Neural cell (in vitro differentiated cells): ENCODE measurements at regions not wholly inside any gene's neighbourhood (a gene's known extent, or its start where the extent isn't known, plus 50 kb on each side); places are given as distances from the start of the nearest gene placed in this dataset.
A peak's percentile ranks its signal among the peaks of the same experiment; 100 is the strongest.

Experiments
- EP300 ChIP-seq: fragments of 450-650 bp; conservative IDR thresholded peaks from 2 replicates; pipeline ENCODE4 v1.6.1; 2014; ENCODE audit warnings: antibody characterized with exemption, mild to moderate bottlenecking, moderate library complexity; ENCODE audit not compliant: poor library complexity, severe bottlenecking
- EZH2 ChIP-seq: fragments of 200-600, 300-800 bp; shearing (Covaris generic), sonication (generic); IDR thresholded peaks from 2 replicates; pipeline ENCODE4 v1.6.1; 2014; ENCODE audit warnings: antibody characterized with exemption, low read length, borderline replicate concordance, mild to moderate bottlenecking; ENCODE audit not compliant: insufficient read depth, poor library complexity, severe bottlenecking
- POLR2AphosphoS5 ChIP-seq: IDR thresholded peaks from 2 replicates; pipeline ENCODE4 v1.6.1; 2012
- TAF1 ChIP-seq: IDR thresholded peaks from 2 replicates; pipeline ENCODE4 v1.6.1; 2012; ENCODE audit warnings: low read depth

DNA sequence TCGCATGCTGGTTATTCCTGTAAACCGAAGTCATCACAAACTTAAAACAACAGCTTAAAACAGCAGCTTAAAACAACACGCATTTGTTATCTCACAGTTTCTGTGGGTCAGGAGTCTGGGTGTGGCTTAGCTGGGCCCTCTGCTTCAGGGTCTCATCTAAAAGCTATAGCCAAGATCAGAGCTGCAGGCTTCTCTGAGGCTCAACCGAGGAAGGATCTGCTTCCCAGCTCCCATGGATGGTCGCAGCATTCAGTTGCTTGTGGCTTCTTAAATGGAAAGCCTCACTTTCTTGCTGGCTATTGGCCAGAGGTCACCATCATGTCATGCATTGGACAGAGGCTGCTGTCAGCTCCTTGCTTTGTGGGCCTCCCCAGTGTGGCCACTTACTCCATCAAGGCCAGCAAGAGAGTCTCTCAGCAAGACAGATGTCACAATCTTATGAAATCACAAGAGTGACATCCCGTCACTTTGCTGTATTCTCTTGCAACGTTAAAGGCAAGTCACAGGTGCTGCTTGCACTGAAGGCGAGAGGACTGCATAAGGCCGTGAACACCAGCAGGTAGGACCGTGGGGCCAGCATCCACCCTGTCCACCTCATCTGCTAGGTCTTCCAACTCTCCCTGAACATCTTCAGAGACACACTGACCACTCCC, 117.9 kb upstream of the TNRC6C start:
- TF ChIP-seq TAF1 (no peak), EP300 (peak; percentile 89), POLR2AphosphoS5 (peak; percentile 74), EZH2 (no peak)
